HG03521 (cell line): ENCODE measurements at regions not wholly inside any gene's neighbourhood (a gene's known extent, or its start where the extent isn't known, plus 50 kb on each side); places are given as distances from the start of the nearest gene placed in this dataset.

Source experiments
- ATAC-seq: cut with Tn5 transposase; IDR thresholded peaks from one replicate; pipeline ENCODE4 v1.9.1; 2021; ENCODE audit warnings: mild to moderate bottlenecking, moderate library complexity; ENCODE audit not compliant: unreplicated experiment

DNA sequence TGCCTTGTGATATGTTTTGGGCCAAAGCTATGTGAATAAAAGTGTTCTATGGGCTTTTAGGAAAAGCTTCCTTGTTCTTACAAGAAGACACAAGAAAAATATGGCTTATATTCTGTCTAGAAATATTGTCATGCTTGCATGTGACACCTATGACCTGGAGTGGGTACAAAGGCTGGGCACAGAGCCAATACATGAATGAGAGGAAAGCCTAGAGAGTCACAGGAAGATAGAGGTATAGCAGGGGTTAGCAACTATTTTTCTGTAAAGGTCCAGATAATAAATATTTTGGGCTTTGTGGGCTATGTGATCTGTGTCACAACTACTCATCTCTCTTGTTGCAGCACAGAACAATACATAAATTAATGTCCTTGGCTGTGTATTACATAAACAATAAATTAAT lies 196.6 kb upstream of the CD180 start:
- no peak for ATAC-seq

DNA sequence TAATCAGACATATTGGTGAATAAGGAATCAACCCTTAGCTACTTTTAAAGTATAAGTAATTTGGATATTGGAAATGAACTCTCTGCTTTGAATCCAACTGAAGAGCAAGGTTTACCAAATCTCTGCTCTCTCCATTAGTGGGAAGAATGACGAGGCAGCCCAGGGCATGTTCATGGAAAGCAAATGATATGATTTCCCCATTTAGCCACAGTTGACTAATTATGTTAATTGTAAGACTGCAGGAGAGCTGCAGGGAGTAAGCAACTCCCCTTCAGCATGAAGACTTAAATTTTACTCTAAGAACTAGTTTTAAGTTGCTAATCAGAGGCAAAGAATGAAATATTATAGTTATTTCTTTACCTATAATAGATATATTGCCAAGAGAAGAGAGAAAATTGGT lies 194.3 kb upstream of the CD180 start:
- ATAC-seq = no peak

- no peak for ATAC-seq
These were observed 186.9 kb upstream of the CD180 start for GRCh38 chr5:67383451-67383850.

DNA sequence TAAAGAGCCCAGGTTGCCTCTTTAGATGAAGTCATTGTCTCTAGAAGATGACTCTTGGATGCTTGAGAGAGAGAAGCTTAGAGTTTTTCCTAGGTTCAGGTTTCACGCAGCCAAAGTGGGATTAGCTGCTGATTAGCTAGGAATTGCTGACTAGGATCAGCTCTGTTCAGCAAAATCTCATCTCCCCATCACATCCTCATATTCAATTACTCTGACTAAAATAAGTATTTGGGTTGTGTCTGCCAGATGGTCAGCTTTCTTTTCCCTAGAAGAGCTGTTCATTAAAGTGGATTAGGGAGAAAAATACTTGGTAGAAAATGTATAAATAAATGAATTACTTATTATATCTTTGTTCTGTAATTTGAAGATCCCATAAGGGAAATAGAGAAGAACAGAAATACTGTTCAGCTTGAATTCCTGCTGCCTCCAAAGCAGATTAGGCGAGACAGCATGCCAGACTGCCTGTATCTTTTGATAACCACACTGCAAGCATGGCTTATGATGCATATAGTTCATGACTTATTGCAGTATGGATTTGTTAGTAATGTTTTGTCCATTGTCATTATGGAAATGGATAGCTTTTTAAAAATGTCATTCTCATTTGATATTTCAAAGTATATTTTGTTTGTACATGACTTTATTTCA lies 184.8 kb upstream of the CD180 start:
- ATAC-seq = no peak

DNA sequence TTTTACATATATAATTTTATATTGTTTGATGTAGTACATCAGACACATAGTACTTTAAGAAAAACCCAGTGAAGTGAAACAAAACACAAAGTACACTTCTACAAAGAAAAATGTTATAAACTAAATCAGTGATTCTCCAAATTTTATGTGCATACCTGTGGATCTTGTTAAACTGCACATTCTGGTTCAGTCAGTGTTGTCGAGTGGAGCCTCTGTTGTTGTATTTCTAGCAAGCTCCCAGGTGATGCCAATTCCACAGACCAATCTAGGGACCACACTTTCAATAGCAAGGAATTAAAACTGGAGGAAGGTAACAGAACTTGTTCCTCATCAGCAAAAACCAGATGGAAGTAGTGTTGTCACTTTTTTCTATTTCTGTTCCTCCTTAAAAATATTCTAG lies 183.8 kb upstream of the CD180 start:
- ATAC-seq = no peak

- ATAC-seq = no peak
These were observed 183.2 kb upstream of the CD180 start for GRCh38 chr5:67379753-67380152.

- no peak for ATAC-seq
These were observed 181.7 kb upstream of the CD180 start for GRCh38 chr5:67378256-67378655.

- ATAC-seq = no peak
These were observed 181.0 kb upstream of the CD180 start for GRCh38 chr5:67377631-67378030.

DNA sequence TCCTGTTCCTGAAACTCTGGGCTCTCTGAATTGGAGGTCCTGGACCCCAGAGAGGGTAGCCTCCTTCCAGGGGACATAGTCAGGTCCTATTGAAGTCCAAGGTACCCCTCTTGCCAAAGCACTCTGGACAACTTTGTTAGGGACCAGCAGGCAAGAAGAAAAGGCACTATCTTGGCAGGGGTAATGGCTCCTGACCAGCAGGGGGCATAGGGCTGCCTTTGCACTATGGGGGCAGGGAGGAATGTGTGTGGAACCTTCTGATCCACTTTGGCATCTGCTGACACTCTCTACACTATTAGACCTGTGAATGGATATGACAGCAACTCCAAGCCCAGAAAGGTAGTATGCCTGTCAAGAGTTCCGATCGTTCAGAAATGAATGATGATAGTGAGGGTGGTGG lies 179.0 kb upstream of the CD180 start:
- ATAC-seq = no peak

DNA sequence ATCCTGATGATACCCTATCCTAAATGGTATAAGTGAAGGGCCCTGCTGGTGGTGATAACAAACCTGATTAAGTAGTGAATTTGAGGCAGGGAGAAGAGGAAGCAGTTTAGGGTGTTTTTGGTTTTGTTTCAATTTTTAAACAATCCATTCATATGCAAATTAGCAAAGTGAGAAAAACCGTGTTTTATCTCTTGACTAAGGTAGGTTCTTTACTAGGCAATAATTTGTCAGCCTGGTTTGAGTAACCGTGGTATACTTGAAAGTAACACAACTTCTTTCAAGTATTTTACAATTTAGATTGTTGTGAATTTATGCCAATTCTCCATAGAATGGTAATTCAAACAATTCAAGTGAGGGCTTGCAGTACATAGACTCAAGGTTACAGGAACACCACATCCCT lies 177.8 kb upstream of the CD180 start:
- ATAC-seq = no peak

DNA sequence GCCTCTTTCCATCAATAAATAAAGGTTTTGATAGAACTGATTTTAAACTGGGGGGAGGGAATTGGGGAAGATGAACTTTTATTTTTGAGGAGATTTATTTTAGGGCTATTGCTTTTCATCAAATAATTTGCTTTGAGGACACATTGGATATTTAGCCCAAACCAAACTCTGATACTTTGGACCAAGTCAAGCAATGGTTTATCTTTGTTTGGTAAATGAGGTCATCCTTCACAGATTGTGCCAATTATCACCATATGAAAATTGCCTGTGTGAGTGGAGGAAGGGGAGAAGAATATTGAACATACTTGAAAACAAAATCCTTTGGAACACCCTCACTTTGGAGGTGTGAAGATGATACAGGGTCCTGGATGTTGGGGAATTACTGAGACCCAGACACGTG lies 176.9 kb upstream of the CD180 start:
- no peak for ATAC-seq

DNA sequence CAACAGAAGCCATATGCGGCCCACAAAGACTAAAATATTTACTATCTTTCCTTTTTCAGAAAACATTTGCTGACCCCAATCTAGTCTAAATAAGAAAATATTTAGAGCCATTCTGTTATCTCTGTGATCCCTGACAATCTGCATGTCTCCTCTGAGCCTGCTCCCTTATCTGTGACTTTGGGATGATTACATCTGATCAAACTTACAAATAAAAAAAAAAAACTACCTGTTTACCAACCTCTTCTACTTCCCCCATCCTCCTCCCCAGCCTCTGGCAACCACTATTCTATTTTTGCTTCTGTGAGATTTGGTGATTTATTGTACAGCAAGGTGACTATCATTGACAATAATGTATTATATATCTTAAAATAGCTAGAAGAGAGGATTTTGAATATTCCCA lies 176.3 kb upstream of the CD180 start:
- no peak for ATAC-seq

DNA sequence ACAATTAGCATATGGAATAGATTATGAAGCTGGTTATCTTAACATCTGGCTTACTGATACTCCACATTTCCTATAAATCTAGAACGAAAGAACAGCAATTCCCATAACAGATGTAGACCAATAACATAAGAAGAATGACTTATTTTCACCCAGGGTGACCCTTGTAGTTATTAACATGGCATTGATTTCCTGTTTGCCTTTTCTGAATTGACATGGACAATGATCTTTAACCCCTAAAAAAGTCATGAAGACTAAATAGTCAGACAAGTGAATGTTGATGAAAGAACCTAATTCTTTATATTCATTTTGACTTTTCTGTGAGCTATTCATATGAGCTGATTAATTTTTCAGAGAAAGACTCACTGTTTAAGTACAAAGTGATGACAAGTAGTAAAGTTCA lies 175.3 kb upstream of the CD180 start:
- ATAC-seq = no peak

DNA sequence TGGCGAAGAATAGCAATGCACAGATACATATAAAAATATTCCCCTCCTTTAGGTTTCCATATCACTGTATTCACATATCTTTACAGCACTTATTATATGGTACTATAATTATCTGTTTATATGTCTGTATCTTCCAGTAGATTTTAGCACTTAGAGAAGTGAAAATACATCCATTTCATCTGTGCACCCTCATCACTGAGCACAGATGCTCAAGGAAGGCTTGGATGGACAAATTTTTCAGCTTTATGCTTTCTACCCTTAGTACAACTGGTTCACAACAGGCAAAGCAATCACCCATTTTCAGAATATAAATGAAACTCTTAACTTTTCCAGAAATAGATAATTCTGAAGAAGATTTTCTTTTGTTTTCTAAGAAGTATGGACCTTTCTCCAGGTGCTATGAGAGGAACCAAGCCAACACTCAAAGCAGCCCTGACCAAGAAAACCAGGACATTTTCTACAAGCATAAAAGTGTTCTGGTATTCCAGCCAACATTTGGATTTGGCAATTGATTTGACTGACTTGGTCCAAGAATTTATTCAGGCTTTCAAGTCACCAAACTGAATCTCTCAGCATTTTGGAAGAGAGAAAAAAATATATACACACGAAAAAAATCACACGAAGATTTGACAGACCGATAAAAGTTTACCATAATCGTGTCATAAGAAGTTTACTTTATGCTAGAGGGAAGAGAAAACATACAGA lies 170.2 kb upstream of the CD180 start:
- no peak for ATAC-seq

DNA sequence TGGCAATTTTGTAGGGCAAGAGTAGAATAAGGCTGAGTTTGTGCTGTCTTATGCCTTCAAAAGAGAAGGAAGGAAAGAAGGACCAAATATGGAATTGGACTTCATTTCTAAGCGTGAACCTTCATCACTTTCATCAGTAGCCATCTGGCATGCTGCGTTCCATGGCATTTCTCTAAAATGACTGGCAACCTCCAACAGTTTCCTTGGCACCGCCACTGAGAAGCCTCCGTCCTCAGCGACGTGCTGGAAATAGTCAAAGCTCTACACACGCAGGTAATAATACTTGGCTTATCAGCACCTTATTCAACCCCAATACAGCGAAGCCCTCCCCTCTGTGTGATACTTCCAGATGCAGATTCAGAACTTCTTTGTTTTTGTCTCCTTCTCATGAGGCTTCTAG lies 169.7 kb upstream of the CD180 start:
- ATAC-seq = no peak

GRCh38 chr5:67364381-67364970 lies 167.9 kb upstream of the CD180 start:
- ATAC-seq = no peak

GRCh38 chr5:67363963-67364362 lies 167.4 kb upstream of the CD180 start:
- no peak for ATAC-seq

DNA sequence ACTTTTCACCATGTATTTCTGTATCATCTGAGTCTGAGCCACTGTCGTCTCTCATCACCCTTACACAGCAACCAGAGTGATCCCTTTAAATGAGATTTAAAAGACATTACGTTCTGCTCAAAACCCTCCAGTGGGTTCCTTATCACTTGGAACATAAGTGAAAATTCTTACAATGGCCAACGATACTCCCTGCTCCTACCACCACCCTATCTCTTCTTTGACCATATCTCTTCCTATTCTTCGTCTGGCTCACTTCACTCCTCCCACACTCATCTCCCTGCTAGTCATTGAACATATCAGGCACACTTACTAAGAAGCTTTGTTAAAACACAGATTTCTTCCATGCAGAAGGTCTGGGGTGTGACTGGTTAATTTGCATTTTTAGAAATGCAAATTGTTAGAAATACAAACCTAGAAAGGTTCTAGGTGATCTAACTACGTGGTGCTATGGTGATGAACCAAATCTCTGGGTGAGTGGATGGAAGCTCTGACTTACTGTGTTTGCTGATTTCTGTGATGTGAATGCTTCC lies 166.6 kb upstream of the CD180 start:
- no peak for ATAC-seq

GRCh38 chr5:67361932-67362729 lies 165.5 kb upstream of the CD180 start:
- ATAC-seq = no peak

GRCh38 chr5:67360047-67360446 lies 163.4 kb upstream of the CD180 start:
- ATAC-seq = no peak

DNA sequence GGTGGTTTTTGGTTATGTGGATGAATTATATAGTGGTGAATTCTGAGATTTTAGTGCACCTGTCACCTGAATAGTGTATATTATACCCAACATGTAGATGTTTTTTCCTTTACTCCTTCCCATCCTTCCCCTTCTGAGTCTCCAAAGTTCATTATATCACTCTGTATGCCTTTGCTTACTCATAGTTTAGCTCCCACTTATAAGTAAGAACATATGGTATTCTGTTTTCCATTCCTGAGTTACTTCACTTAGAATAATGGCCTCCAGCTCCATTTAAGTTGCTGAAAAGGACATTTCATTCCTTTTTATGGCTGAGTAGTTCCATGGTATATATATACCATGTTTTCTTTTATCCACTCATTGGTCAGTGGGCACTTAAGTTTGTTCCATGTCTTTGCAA lies 161.6 kb upstream of the CD180 start:
- ATAC-seq = no peak
